NB4 (cell line): ENCODE measurements at regions not wholly inside any gene's neighbourhood (a gene's known extent, or its start where the extent isn't known, plus 50 kb on each side); places are given as distances from the start of the nearest gene placed in this dataset.

ENCODE experiments used
- DNase-seq: peaks from one replicate; pipeline ENCODE4 v3.0.0; 2010; ENCODE audit warnings: low read depth
- H3K4me3 ChIP-seq: one replicate; pipeline ENCODE4 v1.5.1; 2011; ENCODE audit warnings: mild to moderate bottlenecking, low read depth, low read length, moderate library complexity
- CTCF ChIP-seq: IDR thresholded peaks from one replicate; pipeline ENCODE4 v1.5.1; 2012; ENCODE audit warnings: low read depth, low read length
- MYC ChIP-seq: IDR thresholded peaks from 2 replicates; pipeline ENCODE4 v1.6.1; 2011; ENCODE audit warnings: low read depth, low read length
- POLR2A ChIP-seq: IDR thresholded peaks from 2 replicates; pipeline ENCODE4 v1.6.1; 2011; ENCODE audit warnings: mild to moderate bottlenecking; ENCODE audit not compliant: insufficient read length; ENCODE audit errors: extremely low read depth
- TF ChIP-seq, protein P1 (sequence below): IDR thresholded peaks from 2 replicates; pipeline ENCODE4 v1.6.1; 2011; ENCODE audit warnings: low read depth, low read length

GRCh38 chr6:14313248-14313647, 195.7 kb downstream of the CD83 start:
- TF ChIP-seq MYC (no peak), POLR2A (no peak), CTCF (no peak)
- TF ChIP-seq, protein P1, sequence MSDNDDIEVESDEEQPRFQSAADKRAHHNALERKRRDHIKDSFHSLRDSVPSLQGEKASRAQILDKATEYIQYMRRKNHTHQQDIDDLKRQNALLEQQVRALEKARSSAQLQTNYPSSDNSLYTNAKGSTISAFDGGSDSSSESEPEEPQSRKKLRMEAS, result no peak
- H3K4me3 ChIP-seq, result no peak overlapping the region
- DNase-seq, result no peak

DNA sequence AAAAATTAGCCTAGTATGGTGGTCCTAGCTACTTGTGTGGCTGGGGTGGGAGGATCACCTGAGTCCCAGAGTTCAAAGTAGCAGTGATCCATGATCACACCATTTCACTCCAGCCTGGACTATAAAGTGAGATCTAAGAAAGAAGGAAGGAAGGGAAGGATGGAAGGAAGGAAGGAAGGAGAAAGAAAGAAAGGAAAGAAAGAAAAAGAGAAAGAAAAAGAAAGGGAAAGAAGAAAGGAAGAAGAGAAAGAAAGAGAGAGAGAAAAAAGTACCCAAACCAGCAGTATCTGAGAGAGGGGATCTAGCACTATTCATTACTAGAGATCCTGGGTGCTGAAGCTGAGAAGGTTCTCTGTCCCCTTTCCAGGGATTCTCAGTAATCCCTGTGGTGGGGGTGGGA, 197.8 kb downstream of the CD83 start:
- DNase-seq, result no peak
- TF ChIP-seq CTCF, result no peak
- H3K4me3 ChIP-seq, result no peak overlapping the region

- TF ChIP-seq, protein P1, result no peak
- TF ChIP-seq CTCF, result peak; percentile 13
- DNase-seq, result peak; percentile 26
Observed at GRCh38 chr6:14316651-14317386, 199.2 kb downstream of the CD83 start.

DNA sequence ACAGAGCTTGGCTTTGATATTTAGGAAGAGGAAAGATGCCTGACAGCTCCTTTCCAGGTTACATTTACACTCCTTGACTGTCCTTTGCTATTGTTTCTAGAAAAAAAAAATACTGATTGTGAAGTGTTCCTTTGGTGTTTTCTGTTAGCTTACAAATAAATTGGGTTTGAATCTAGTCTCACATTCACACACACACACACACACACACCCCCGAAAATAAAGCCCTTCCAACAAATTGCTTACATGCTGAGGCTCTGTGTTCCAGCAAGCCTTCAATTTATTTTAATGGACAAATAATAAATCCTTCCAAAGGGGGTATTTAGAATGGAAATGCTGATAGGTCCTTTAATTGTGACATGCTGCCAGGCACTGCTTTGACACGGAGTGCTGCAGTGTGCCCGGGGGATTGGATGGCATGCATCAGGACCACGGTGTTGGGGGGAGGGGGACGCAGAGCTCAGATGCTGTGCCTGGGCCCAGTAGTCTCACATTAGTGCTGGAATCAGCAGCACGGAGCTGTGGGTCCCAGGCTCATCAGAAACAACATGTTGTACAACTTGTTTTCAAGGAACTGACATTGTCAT, 199.9 kb downstream of the CD83 start:
- TF ChIP-seq, protein P1, result no peak
- TF ChIP-seq POLR2A (no peak), MYC (no peak), CTCF (no peak)
- no peak for DNase-seq
- no peak overlapping the region for H3K4me3 ChIP-seq

More at GRCh38 chr6:14316651-14317386, 199.2 kb downstream of the CD83 start:
- no peak overlapping the region for H3K4me3 ChIP-seq

DNA sequence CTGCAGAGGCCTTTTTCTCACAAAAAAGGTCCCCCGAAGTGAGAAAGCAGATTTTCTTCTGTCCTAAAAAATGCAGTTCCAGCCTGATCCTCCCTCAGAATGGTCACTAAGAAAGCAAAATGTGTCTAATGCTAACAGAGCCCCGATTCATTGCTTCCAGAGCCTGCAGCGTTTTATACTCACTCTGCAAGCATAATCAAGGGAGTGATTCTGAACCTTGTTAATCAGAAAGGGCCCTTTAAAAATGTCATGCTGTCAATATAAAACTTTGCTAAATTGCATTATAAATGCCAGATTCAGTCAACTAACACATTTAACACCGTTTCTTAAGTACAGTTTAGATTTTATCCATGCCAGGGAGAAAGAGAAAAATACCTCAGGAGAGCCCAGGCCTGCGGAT, 202.8 kb downstream of the CD83 start:
- no peak for TF ChIP-seq POLR2A
- no peak for TF ChIP-seq CTCF
- TF ChIP-seq, protein P1, result no peak
- TF ChIP-seq MYC, result no peak
- DNase-seq, result no peak

More for the DNA sequence above, 202.8 kb downstream of the CD83 start:
- H3K4me3 ChIP-seq, result no peak overlapping the region
